HG03457 (cell line): ENCODE measurements at regions not wholly inside any gene's neighbourhood (a gene's known extent, or its start where the extent isn't known, plus 50 kb on each side); places are given as distances from the start of the nearest gene placed in this dataset.
"Not testable (repeated sequence)": the region's sequence is repeated elsewhere in the genome, so short reads cannot be mapped to it uniquely, and the experiment has no call there.

ENCODE experiments used
- ATAC-seq: cut with Tn5 transposase; IDR thresholded peaks from one replicate; pipeline ENCODE4 v1.9.1; 2021; ENCODE audit warnings: moderate number of reproducible peaks; ENCODE audit not compliant: unreplicated experiment

DNA sequence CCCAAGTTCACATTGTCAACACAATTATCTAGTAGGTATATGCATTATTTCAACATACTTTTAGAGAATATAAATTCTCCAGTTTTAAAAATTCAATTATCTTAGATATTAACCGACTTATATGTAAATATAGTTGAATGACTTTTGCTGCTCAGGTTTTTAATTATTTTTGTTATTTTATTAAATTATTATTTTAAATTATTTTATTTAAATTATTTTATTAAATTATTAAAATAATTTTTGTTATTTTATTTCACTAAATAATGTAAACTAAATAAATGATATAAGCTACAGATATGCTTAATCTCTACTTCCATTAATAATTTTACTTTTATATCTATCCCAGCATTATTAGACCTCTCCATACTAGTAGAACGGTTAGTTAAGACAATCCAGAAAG, 544.3 kb upstream of the ARRDC3 start:
- ATAC-seq, result no peak

DNA sequence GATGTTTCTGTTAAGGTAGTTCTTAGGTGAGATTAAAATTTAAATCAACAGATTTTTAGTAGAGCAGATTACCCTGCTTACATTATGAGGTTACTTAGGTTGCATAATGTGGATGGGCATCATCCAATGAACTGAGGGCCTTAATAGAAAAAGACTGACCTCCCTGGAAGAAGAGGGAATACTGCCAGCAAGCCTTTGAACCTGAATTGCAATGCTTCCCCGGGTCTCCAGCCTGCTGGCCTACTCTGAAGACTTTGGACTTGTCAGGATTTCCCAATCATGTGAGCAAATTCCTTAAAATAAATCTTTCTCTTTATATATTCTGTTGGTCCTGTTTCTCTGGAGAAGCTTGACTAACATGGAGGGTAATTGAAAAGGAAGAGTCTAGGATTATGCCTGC, 542.1 kb upstream of the ARRDC3 start:
- no peak for ATAC-seq

DNA sequence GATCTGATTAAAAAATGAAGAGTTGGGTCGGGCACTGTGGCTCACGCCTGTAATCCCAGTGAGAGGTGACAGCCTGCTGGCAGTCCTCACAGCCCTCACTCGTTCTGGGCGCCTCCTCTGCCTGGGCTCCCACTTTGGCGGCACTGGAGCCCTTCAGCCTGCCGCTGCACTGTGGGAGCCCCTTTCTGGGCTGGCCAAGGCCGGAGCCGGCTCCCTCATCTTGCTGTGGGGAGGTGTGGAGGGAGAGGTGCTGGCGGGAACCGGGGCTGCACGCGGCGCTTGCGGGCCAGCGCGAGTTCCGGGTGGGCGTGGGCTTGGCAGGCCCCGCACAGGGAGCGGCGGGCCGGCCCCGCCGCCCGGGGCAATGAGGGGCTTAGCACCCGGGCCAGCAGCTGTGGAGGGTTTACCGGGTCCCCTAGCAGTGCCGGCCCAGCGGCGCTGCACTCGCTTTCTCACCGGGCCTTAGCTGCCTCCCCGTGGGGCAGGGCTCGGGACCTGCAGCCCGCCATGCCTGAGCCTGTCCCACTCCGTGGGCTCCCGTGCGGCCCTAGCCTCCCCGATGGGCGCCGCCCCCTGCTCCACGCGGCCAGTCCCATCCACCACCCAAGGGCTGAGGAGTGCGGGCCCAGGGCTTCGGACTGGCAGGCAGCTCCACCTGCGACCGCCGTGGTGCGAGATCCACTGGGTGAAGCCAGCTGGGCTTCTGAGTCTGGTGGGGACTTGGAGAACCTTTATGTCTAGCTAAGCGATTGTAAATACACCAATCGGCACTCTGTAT, 534.1 kb upstream of the ARRDC3 start:
- ATAC-seq, result not testable (repeated sequence)

DNA sequence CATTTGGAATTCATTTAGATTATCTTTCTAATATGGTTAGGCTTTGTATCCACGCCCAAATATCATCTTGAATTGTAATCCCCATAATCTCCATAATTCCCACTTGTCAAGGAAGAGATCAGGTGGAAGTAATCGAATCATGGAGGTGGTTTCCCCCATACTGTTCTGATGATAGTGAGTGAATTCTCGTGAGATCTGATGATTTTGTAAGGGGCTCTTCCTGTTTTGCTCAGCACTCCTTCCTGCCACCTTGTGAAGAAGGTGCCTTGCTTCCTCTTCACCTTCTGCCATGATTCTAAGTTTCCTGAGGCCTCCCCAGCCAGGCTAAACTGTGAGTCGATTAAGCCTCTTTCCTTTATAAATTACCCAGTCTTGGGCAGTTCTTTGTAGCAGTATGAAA, 527.5 kb upstream of the ARRDC3 start:
- ATAC-seq, result no peak

- no peak for ATAC-seq
These were observed 527.1 kb upstream of the ARRDC3 start for GRCh38 chr5:91910247-91910646.

- ATAC-seq, result no peak
These were observed 523.4 kb upstream of the ARRDC3 start for GRCh38 chr5:91906494-91906893.

- ATAC-seq, result no peak
These were observed 522.9 kb upstream of the ARRDC3 start for GRCh38 chr5:91906027-91906426.

DNA sequence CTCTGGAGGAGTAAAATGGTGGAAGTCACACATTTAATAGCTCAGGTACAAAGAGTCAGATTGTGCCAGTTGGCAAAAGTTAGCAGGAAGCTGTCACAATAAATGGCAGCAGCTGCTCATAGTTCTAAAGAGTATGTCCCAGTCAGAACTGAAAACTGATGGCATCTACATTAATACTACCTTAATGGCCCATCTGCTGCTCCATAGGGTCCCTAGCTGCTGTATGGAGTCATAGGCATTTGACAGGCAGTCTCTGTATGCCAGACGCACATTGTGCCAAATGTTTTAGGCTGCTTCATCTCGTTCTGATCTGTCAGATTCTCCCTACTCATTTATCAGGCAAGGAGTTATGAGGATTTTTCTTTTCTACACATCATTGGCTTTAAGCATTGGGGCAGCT, 515.8 kb upstream of the ARRDC3 start:
- ATAC-seq, result no peak

- no peak for ATAC-seq
These were observed 514.9 kb upstream of the ARRDC3 start for GRCh38 chr5:91898019-91898418.

- no peak for ATAC-seq
These were observed 505.7 kb upstream of the ARRDC3 start for GRCh38 chr5:91888810-91889209.

GRCh38 chr5:91885291-91886265, 502.5 kb upstream of the ARRDC3 start:
- ATAC-seq, result no peak

DNA sequence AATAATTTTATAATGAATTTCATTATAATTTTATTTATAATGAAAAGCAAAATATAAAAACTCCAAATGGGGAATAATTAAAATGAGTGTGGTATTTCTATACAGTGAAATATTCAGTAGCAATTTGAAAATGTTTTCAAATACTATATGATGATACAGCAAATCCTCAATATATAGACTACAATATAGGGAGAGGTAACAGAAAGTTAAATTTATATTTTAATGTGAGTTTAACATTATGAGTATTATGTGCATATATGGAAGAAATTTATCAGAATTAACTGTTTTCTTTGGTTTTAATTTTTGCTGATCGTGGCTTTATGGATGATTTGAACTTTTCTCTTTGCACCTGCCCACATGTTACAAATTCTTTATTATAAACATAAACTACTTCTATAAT, 500.9 kb upstream of the ARRDC3 start:
- no peak for ATAC-seq

DNA sequence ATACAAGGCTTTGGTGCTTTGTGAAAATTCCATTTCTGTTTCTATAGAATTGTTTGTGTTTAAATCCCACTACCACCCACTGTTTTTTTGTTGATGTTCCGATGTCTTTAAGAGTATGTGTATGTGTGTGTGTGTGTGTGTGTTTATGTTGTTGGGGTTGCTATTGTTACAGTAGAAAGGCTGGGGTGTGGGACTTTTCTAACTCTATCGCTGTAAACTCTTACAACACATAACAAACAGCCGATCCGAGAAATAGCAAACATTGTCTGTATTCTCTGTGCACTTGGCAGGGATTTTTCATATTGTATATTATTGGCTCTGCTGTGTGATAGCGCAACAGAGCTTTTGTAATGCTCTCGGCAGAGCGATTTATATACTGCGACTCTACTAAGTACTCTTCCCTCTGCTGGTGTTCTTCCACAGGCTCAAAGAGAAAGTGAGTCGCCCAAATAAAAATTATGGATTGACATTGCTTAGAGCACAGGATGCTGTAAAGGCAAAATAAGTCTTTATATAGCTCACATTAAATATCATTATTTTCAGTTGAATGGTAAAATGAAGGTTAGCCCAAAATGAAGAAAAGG, 492.2 kb upstream of the ARRDC3 start:
- ATAC-seq, result no peak

GRCh38 chr5:91867799-91868198, 484.7 kb upstream of the ARRDC3 start:
- ATAC-seq, result no peak

DNA sequence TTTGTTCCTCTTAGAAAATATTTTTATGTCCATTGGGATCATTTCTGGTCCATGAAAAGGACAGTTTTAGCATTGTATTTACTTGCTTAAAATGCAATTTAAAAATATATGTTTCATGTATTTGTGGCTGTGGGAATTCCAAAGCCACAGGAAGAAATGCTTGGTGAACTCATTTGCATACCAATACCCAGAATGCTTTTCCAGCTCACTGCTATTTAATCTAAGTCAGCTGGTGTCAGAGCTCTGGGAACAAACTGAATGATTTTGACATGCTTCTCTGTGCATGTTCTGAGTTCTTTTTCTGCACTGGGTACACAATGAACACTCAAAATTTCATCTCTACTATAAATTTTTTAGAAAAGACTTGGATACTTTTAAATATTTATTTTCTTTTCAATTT, 482.8 kb upstream of the ARRDC3 start:
- no peak for ATAC-seq

DNA sequence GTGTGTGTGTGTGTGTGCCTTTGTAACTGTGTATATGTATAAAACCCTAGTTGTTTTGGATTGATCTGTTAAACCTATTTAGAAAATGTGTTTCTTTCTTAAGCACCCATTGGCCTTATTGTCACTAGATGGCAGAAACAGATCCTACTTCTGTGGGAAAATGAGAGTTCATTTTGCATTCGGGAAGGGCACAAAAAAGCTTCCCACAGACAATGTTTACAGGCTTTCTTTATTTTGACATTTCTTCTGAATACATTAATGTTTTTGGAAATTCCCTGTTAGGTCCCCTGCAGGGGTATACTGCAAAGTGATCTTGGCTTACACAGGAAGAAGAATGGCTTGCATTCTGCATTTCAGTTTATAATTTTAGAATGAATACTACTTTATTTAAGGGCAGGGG, 481.8 kb upstream of the ARRDC3 start:
- ATAC-seq, result no peak

DNA sequence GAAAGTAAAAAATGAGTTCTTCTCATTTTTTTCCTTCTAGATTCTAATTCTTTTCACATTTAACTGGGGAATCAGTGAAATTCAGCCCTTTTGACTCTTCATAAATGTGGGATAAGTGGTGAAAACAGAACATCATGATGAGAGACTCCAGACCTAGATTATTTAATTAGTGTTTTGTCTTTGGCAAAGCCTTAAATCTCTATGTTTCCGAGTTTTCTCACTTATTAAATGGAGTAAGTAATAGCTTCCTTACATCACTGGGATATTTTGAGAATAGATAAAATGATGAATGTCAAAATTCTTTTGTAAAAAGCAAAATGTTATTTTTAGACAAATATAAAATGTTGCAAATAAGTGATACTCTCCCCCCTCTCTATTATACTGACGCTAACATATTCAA, 468.6 kb upstream of the ARRDC3 start:
- no peak for ATAC-seq

DNA sequence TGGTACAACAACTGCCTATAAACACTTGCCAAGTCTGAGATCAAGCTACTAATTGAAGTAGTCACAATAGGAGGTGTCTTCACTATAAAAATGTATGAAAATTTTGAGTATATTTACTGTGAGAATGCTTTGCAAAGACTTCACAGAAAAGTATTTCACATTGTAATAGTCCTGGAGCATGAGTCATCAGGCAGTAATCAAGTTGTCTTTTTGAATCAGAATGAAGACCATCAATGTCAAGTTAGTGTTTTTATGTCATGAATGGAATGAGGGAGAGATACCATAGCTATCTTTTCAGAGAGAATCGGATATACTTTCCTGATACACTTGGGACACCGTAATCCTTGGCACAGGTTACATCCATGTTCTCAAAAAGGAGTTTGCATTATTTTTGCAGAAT, 466.9 kb upstream of the ARRDC3 start:
- no peak for ATAC-seq

GRCh38 chr5:91849069-91849468, 466.0 kb upstream of the ARRDC3 start:
- ATAC-seq, result no peak

DNA sequence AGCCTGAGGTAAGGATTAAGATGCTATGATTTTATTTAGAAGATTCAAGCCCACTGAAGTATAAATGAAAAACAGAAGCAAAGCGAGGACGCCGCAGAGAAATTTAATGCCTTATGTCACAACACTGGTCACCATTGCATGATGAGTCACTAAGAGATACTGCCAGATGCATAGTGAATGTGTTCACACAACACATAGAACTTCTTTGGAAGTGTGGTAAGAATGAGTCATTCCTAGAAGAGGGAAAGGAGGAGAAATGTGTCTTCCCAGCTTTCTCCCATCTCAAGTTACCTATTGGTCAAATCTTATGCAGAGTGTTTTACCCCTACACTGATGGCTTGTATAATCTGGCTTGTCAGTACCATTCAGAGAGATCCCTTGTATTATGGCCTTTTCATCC, 465.3 kb upstream of the ARRDC3 start:
- ATAC-seq, result no peak

DNA sequence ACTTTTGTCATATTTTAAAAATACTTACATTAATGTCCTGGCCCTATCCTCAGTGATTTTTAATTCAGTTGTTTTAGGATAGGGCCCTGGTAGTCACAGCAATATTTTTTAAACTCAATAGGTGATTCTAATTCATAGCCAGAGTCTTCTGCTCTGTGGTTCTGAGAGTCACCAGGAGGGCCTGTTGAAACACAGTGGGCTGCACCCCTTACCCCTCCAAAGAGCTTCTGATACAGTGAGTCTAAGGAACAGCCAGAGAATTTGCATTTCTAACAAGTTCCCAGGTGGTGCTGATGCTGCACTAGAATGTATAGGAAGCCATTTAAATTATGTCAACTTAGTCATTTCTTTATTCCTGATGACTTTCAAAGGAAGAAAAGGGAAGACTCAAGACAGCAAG, 458.3 kb upstream of the ARRDC3 start:
- no peak for ATAC-seq

GRCh38 chr5:91840412-91840811, 457.3 kb upstream of the ARRDC3 start:
- no peak for ATAC-seq
